GM12878 (cell line): ENCODE measurements at regions not wholly inside any gene's neighbourhood (a gene's known extent, or its start where the extent isn't known, plus 50 kb on each side); places are given as distances from the start of the nearest gene placed in this dataset.

Experiments used
- BRCA1 ChIP-seq: IDR thresholded peaks from 2 replicates; pipeline ENCODE4 v1.6.1; 2011; ENCODE audit warnings: low read depth, low read length, improper control_type of control experiment
- CBX5 ChIP-seq: sonication (generic); IDR thresholded peaks from 2 replicates; pipeline ENCODE4 v1.6.1; 2016; ENCODE audit warnings: low read depth, moderate library complexity, mild to moderate bottlenecking, inconsistent platforms
- DPF2 ChIP-seq: fragments of 450-650 bp; IDR thresholded peaks from 2 replicates; pipeline ENCODE4 v1.6.1; 2017; ENCODE audit warnings: mild to moderate bottlenecking
- HDAC6 ChIP-seq: fragments of 200-600 bp; sonication (generic); IDR thresholded peaks from one replicate; pipeline ENCODE4 v1.8.0; 2017; ENCODE audit warnings: antibody characterized with exemption; ENCODE audit not compliant: unreplicated experiment
- HDGF ChIP-seq: fragments of 450-650 bp; IDR thresholded peaks from 2 replicates; pipeline ENCODE4 v1.6.1; 2016; ENCODE audit warnings: antibody characterized with exemption
- IRF4 ChIP-seq: IDR thresholded peaks from 2 replicates; pipeline ENCODE4 v1.6.1; 2011; ENCODE audit warnings: low read depth, low read length
- KLF5 ChIP-seq: fragments of 450-650 bp; IDR thresholded peaks from 2 replicates; pipeline ENCODE4 v1.6.1; 2014; ENCODE audit warnings: mild to moderate bottlenecking; ENCODE audit not compliant: partially characterized antibody
- MEF2B ChIP-seq: fragments of 450-650 bp; IDR thresholded peaks from 2 replicates; pipeline ENCODE4 v1.6.1; 2018; ENCODE audit warnings: mild to moderate bottlenecking, moderate library complexity; ENCODE audit not compliant: partially characterized antibody, poor library complexity, severe bottlenecking
- MTA2 ChIP-seq: fragments of 450-650 bp; IDR thresholded peaks from 2 replicates; pipeline ENCODE4 v1.6.1; 2016; ENCODE audit warnings: low read depth, mild to moderate bottlenecking, moderate library complexity
- MTA3 ChIP-seq: IDR thresholded peaks from 2 replicates; pipeline ENCODE4 v1.6.1; 2012; ENCODE audit warnings: low read length, inconsistent platforms, borderline replicate concordance
- NR2F1 ChIP-seq: fragments of 450-650 bp; conservative IDR thresholded peaks from 2 replicates; pipeline ENCODE4 v1.6.1; 2017; ENCODE audit warnings: mild to moderate bottlenecking
- PAX5 ChIP-seq: IDR thresholded peaks from 2 replicates; pipeline ENCODE4 v1.6.1; 2011; ENCODE audit warnings: low read depth, low read length, borderline replicate concordance
- SIX5 ChIP-seq: IDR thresholded peaks from 2 replicates; pipeline ENCODE4 v1.6.1; 2011; ENCODE audit warnings: mild to moderate bottlenecking, low read depth, low read length, moderate library complexity; ENCODE audit not compliant: severe bottlenecking
- SMAD5 ChIP-seq: IDR thresholded peaks from 2 replicates; pipeline ENCODE4 v1.6.1; 2016; ENCODE audit warnings: antibody characterized with exemption, low read depth
- SMC3 ChIP-seq: IDR thresholded peaks from 2 replicates; pipeline ENCODE4 v1.6.1; 2011; ENCODE audit warnings: low read length, improper control_type of control experiment, borderline replicate concordance
- STAT3 ChIP-seq: IDR thresholded peaks from 2 replicates; pipeline ENCODE4 v1.6.1; 2011; ENCODE audit warnings: low read depth, low read length, improper control_type of control experiment
- SUPT20H ChIP-seq: IDR thresholded peaks from 2 replicates; pipeline ENCODE4 v1.6.1; 2011; ENCODE audit warnings: low read depth, mild to moderate bottlenecking, low read length, moderate library complexity, borderline replicate concordance; ENCODE audit not compliant: control insufficient read depth
- TCF12 ChIP-seq: IDR thresholded peaks from 2 replicates; pipeline ENCODE4 v1.6.1; 2011; ENCODE audit warnings: low read depth, mild to moderate bottlenecking, low read length
- YY1 ChIP-seq: IDR thresholded peaks from 2 replicates; pipeline ENCODE4 v1.6.1; 2011; ENCODE audit warnings: low read depth, mild to moderate bottlenecking, low read length
- ZBED1 ChIP-seq: IDR thresholded peaks from 2 replicates; pipeline ENCODE4 v1.6.1; 2016; ENCODE audit warnings: borderline replicate concordance
- ZNF217 ChIP-seq: fragments of 450-650 bp; IDR thresholded peaks from 2 replicates; pipeline ENCODE4 v1.6.1; 2017; ENCODE audit warnings: antibody characterized with exemption, mild to moderate bottlenecking
- ZSCAN29 ChIP-seq: fragments of 450-650 bp; IDR thresholded peaks from 2 replicates; pipeline ENCODE4 v1.6.1; 2017; ENCODE audit warnings: mild to moderate bottlenecking, moderate library complexity
- TF ChIP-seq, protein P1 (sequence below): IDR thresholded peaks from 2 replicates; pipeline ENCODE4 v1.6.1; 2011; ENCODE audit warnings: borderline replicate concordance, low read depth, mild to moderate bottlenecking, moderate library complexity, low read length; ENCODE audit not compliant: insufficient read depth, poor library complexity, severe bottlenecking
- TF ChIP-seq, protein P2 (sequence below): IDR thresholded peaks from 2 replicates; pipeline ENCODE4 v1.6.1; 2012; ENCODE audit warnings: low read depth, low read length, improper control_type of control experiment
- TF ChIP-seq, protein P3 (sequence below): IDR thresholded peaks from 2 replicates; pipeline ENCODE4 v1.6.1; 2012; ENCODE audit warnings: low read length, inconsistent platforms
- TF ChIP-seq, protein P4 (sequence below): fragments of 450-650 bp; conservative IDR thresholded peaks from 2 replicates; pipeline ENCODE4 v1.6.1; 2017; ENCODE audit warnings: mild to moderate bottlenecking, moderate library complexity

DNA sequence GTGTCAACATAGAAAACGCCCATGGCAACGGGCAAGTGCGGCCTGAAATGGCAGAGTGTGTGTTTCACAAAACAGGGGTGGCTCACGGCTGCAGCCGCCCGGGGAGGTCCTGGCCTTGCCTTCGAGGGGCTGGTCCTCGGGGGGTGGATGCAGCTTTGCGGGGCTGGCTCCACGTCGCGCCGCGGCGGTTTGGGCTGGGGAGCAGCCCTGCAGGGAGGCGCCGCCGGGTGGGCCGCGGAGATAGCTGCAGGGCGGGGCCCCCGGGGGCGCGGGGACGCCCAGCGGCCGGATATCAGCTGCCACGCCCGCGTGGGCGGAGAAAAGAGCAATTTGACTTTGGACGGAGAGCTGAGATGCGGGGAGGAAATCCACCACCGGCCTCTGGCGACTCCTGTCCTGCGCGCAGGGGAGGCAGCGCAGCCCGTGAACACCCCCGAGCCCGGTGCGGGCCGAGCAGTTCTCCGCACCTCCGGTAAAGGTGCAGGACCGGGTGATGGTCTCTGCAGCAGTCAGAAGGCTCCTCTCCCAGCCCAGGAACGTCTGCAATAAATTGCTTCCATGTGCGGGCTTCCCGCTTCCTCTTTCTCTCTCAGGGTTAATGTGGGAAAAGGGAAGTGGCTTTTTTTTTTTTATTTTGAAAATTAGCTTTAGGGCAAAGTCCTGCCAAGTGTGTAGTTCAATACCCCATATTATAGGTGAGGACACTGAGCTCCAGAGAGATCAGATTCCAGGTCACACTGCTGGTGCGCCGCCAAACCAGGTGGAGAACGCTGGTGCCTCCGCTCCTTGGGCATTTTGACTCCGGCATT is 110.5 kb downstream of the ARF6 start (continued):
- TF ChIP-seq SMAD5 = peak; percentile 42; the same call in 1 of the 2 replicates
- TF ChIP-seq, protein P1, sequence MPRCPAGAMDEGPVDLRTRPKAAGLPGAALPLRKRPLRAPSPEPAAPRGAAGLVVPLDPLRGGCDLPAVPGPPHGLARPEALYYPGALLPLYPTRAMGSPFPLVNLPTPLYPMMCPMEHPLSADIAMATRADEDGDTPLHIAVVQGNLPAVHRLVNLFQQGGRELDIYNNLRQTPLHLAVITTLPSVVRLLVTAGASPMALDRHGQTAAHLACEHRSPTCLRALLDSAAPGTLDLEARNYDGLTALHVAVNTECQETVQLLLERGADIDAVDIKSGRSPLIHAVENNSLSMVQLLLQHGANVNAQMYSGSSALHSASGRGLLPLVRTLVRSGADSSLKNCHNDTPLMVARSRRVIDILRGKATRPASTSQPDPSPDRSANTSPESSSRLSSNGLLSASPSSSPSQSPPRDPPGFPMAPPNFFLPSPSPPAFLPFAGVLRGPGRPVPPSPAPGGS = peak; percentile 13
- 0 out of 2 replicates have a peak, but pooled peaks have one; percentile 8 for TF ChIP-seq ZBED1
- TF ChIP-seq STAT3 = no peak
- TF ChIP-seq TCF12 = peak; percentile 76
- peak; percentile 55 for TF ChIP-seq ZSCAN29
- TF ChIP-seq KLF5 = peak; percentile 50
- TF ChIP-seq IRF4 = 0 out of 2 replicates have a peak, but pooled peaks have one; percentile 44
- TF ChIP-seq MEF2B = peak; percentile 64
- TF ChIP-seq ZNF217 = peak; percentile 57; the same call in 1 of the 2 replicates
- no peak for TF ChIP-seq HDGF
- TF ChIP-seq CBX5 = 0 out of 2 replicates have a peak, but pooled peaks have one; percentile 34
- TF ChIP-seq, protein P2, sequence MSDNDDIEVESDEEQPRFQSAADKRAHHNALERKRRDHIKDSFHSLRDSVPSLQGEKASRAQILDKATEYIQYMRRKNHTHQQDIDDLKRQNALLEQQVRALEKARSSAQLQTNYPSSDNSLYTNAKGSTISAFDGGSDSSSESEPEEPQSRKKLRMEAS = peak; percentile 47; the same call in 1 of the 2 replicates
- peak; percentile 58; the same call in 1 of the 2 replicates for TF ChIP-seq MTA2
- TF ChIP-seq NR2F1 = peak; percentile 62
- TF ChIP-seq, protein P3, sequence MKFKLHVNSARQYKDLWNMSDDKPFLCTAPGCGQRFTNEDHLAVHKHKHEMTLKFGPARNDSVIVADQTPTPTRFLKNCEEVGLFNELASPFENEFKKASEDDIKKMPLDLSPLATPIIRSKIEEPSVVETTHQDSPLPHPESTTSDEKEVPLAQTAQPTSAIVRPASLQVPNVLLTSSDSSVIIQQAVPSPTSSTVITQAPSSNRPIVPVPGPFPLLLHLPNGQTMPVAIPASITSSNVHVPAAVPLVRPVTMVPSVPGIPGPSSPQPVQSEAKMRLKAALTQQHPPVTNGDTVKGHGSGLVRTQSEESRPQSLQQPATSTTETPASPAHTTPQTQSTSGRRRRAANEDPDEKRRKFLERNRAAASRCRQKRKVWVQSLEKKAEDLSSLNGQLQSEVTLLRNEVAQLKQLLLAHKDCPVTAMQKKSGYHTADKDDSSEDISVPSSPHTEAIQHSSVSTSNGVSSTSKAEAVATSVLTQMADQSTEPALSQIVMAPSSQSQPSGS = peak; percentile 53; the same call in 1 of the 2 replicates
- TF ChIP-seq DPF2 = peak; percentile 95
- TF ChIP-seq YY1 = peak; percentile 56
- no peak for TF ChIP-seq MTA3
- TF ChIP-seq, protein P4, sequence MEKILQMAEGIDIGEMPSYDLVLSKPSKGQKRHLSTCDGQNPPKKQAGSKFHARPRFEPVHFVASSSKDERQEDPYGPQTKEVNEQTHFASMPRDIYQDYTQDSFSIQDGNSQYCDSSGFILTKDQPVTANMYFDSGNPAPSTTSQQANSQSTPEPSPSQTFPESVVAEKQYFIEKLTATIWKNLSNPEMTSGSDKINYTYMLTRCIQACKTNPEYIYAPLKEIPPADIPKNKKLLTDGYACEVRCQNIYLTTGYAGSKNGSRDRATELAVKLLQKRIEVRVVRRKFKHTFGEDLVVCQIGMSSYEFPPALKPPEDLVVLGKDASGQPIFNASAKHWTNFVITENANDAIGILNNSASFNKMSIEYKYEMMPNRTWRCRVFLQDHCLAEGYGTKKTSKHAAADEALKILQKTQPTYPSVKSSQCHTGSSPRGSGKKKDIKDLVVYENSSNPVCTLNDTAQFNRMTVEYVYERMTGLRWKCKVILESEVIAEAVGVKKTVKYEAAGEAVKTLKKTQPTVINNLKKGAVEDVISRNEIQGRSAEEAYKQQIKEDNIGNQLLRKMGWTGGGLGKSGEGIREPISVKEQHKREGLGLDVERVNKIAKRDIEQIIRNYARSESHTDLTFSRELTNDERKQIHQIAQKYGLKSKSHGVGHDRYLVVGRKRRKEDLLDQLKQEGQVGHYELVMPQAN = peak; percentile 87
- peak; percentile 26; the same call in 1 of the 2 replicates for TF ChIP-seq SMC3
- TF ChIP-seq HDAC6 = no peak
- peak; percentile 59; the same call in 1 of the 2 replicates for TF ChIP-seq PAX5
- TF ChIP-seq SUPT20H = no peak
- TF ChIP-seq BRCA1 = no peak
- no peak for TF ChIP-seq SIX5
